GM19372 (cell line): ENCODE measurements at regions not wholly inside any gene's neighbourhood (a gene's known extent, or its start where the extent isn't known, plus 50 kb on each side); places are given as distances from the start of the nearest gene placed in this dataset.
"Not testable (repeated sequence)": the region's sequence is repeated elsewhere in the genome, so short reads cannot be mapped to it uniquely, and the experiment has no call there.

Experiments used
- ATAC-seq: cut with Tn5 transposase; IDR thresholded peaks from one replicate; pipeline ENCODE4 v1.9.1; 2021; ENCODE audit warnings: mild to moderate bottlenecking, low read depth, moderate library complexity; ENCODE audit not compliant: unreplicated experiment

- no peak for ATAC-seq
Observed at GRCh38 chr15:93771196-93772030, 459.9 kb upstream of the MCTP2 start.

GRCh38 chr15:93770788-93771187 lies 460.6 kb upstream of the MCTP2 start:
- no peak for ATAC-seq

GRCh38 chr15:93762036-93762435 lies 469.3 kb upstream of the MCTP2 start:
- ATAC-seq, result no peak

- no peak for ATAC-seq
Observed at GRCh38 chr15:93759629-93760028, 471.7 kb upstream of the MCTP2 start.

- ATAC-seq, result no peak
Observed at GRCh38 chr15:93758824-93759223, 472.5 kb upstream of the MCTP2 start.

- no peak for ATAC-seq
Observed at GRCh38 chr15:93748710-93749109, 482.7 kb upstream of the MCTP2 start.

- not testable (repeated sequence) for ATAC-seq
Observed at GRCh38 chr15:93734976-93735375, 496.4 kb upstream of the MCTP2 start.

- no peak for ATAC-seq
Observed at GRCh38 chr15:93730724-93731123, 500.6 kb upstream of the MCTP2 start.

GRCh38 chr15:93722165-93722564 lies 509.2 kb upstream of the MCTP2 start:
- ATAC-seq, result no peak

GRCh38 chr15:93720607-93721006 lies 510.8 kb upstream of the MCTP2 start:
- ATAC-seq, result no peak

GRCh38 chr15:93719921-93720351 lies 511.4 kb upstream of the MCTP2 start:
- no peak for ATAC-seq

GRCh38 chr15:93716615-93717231 lies 514.6 kb upstream of the MCTP2 start:
- ATAC-seq, result no peak

GRCh38 chr15:93709708-93710107 lies 521.7 kb upstream of the MCTP2 start:
- no peak for ATAC-seq

- ATAC-seq, result no peak
Observed at GRCh38 chr15:93708724-93709445, 522.5 kb upstream of the MCTP2 start.

GRCh38 chr15:93707751-93708150 lies 523.6 kb upstream of the MCTP2 start:
- ATAC-seq, result no peak

- no peak for ATAC-seq
Observed at GRCh38 chr15:93706495-93707292, 524.7 kb upstream of the MCTP2 start.

GRCh38 chr15:93705753-93706455 lies 525.5 kb upstream of the MCTP2 start:
- no peak for ATAC-seq

- ATAC-seq, result no peak
Observed at GRCh38 chr15:93703092-93703739, 528.1 kb upstream of the MCTP2 start.

- no peak for ATAC-seq
Observed at GRCh38 chr15:93700051-93700450, 531.3 kb upstream of the MCTP2 start.
